Stomach (tissue), 4 donors: ENCODE measurements at regions not wholly inside any gene's neighbourhood (a gene's known extent, or its start where the extent isn't known, plus 50 kb on each side); places are given as distances from the start of the nearest gene placed in this dataset.

Source experiments
- EP300 ChIP-seq: sonication (generic); formaldehyde crosslinking; IDR thresholded peaks from one replicate; pipeline ENCODE4 v1.6.1; 2017; ENCODE audit warnings: antibody characterized with exemption
- POLR2A ChIP-seq, 4 donors: fragments of 450-650 bp; IDR thresholded peaks; one replicate each; pipeline ENCODE4 v1.6.1; 2016; ENCODE audit warnings: antibody characterized with exemption in 4 of 4, control low read depth in 2 of 4, mild to moderate bottlenecking in 1 of 4, moderate library complexity in 1 of 4
- TF ChIP-seq, protein P1 (sequence below), 7 experiments: fragments of 450-650 bp in 4 of 7; fragments of 200-600 bp in 3 of 7; sonication (generic) in 3 of 7; IDR thresholded peaks; one replicate each; pipeline ENCODE4 v1.5.1; 2016 to 2019; ENCODE audit warnings: antibody characterized with exemption in 7 of 7, control low read depth in 2 of 7, mild to moderate bottlenecking in 1 of 7

DNA sequence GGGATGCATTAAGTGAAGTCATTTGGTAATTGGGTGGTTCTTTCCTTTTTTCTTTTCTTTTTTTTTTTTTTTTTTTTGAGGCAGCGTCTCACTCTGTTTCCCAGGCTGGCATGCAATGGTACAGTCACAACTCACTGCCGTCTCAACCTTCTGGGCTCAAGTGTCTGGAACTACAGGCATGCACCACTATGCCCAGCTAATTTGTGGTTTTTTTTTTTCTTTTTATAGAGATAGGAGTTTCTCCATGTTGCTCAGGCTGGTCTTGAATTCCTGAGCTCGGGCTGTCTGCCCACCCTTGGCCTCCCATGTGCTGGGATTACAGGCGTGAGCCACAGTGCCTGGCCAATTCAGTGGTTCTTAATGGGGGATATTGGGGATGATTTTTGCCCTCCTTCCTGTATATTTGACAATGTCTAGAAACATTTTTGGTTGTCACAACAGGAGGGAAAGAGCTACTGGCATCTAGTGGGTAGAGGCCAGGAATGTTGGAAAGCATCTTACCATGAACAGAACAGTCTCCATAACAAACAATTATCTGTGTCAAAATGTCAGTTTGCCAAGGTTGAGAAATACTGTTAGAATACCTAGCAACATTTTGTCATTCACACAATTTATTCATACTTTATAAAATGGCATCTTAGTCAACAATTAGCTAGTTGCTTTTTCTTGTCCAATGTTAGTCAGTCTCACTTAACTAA lies 79.4 kb upstream of the CNTN3 start:
- TF ChIP-seq, protein P1, sequence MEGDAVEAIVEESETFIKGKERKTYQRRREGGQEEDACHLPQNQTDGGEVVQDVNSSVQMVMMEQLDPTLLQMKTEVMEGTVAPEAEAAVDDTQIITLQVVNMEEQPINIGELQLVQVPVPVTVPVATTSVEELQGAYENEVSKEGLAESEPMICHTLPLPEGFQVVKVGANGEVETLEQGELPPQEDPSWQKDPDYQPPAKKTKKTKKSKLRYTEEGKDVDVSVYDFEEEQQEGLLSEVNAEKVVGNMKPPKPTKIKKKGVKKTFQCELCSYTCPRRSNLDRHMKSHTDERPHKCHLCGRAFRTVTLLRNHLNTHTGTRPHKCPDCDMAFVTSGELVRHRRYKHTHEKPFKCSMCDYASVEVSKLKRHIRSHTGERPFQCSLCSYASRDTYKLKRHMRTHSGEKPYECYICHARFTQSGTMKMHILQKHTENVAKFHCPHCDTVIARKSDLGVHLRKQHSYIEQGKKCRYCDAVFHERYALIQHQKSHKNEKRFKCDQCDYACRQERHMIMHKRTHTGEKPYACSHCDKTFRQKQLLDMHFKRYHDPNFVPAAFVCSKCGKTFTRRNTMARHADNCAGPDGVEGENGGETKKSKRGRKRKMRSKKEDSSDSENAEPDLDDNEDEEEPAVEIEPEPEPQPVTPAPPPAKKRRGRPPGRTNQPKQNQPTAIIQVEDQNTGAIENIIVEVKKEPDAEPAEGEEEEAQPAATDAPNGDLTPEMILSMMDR (IDR thresholded peaks at IDR 0.05), result no peak
- TF ChIP-seq POLR2A (IDR thresholded peaks at IDR 0.05) (no peak), EP300 (no peak)
